Progenitor cell of endocrine pancreas (in vitro differentiated cells): ENCODE measurements at regions not wholly inside any gene's neighbourhood (a gene's known extent, or its start where the extent isn't known, plus 50 kb on each side); places are given as distances from the start of the nearest gene placed in this dataset.

Source experiments
- DNase-seq: peaks from one replicate; pipeline ENCODE4 v3.0.0; 2021; ENCODE audit warnings: low spot score; ENCODE audit not compliant: unreplicated experiment
- H3K27ac Mint-ChIP-seq: 2 replicates; pipeline ENCODE4 v1.8.0; 2021; ENCODE audit warnings: mild to moderate bottlenecking, moderate library complexity, mixed read lengths
- H3K27me3 Mint-ChIP-seq: 2 replicates; pipeline ENCODE4 v1.8.0; 2021; ENCODE audit warnings: mixed read lengths
- H3K36me3 Mint-ChIP-seq: 2 replicates; pipeline ENCODE4 v1.8.0; 2022; ENCODE audit warnings: mixed read lengths; ENCODE audit not compliant: insufficient read depth
- H3K4me1 Mint-ChIP-seq: 2 replicates; pipeline ENCODE4 v1.8.0; 2021; ENCODE audit warnings: low read depth, mixed read lengths
- H3K4me3 Mint-ChIP-seq: 2 replicates; pipeline ENCODE4 v1.8.0; 2021; ENCODE audit warnings: low read depth, mild to moderate bottlenecking, moderate library complexity, mixed read lengths
- H3K9me3 Mint-ChIP-seq: 2 replicates; pipeline ENCODE4 v1.8.0; 2021; ENCODE audit warnings: low read depth, mixed read lengths
- CTCF ChIP-seq: fragments of 200-600 bp; sonication (generic); IDR thresholded peaks from one replicate; pipeline ENCODE4 v1.5.0; 2021; ENCODE audit warnings: antibody characterized with exemption, mild to moderate bottlenecking; ENCODE audit not compliant: unreplicated experiment

- H3K9me3 Mint-ChIP-seq = peaks cover 15% of the 10 kb centered on the region
Measured at GRCh38 chr7:12761111-12761510, 73.7 kb downstream of the ARL4A start.

GRCh38 chr7:12761691-12762090, 74.3 kb downstream of the ARL4A start:
- TF ChIP-seq CTCF = no peak
- H3K4me1 Mint-ChIP-seq = no peaks in the 10 kb centered on the region
- peaks cover 15% of the 10 kb centered on the region for H3K9me3 Mint-ChIP-seq
- DNase-seq = no peak
- H3K36me3 Mint-ChIP-seq = peaks cover 3% of the 10 kb centered on the region
- H3K4me3 Mint-ChIP-seq = no peak overlapping the region
- H3K27me3 Mint-ChIP-seq = no peaks in the 10 kb centered on the region
- no peak overlapping the region for H3K27ac Mint-ChIP-seq

More at GRCh38 chr7:12761111-12761510, 73.7 kb downstream of the ARL4A start:
- Mint-ChIP-seq H3K27me3 (no peaks in the 10 kb centered on the region), H3K4me1 (no peaks in the 10 kb centered on the region), H3K4me3 (no peak overlapping the region), H3K27ac (no peak overlapping the region), H3K36me3 (peaks cover 3% of the 10 kb centered on the region)
- TF ChIP-seq CTCF = no peak
- DNase-seq = no peak

- no peak for TF ChIP-seq CTCF
- H3K27ac Mint-ChIP-seq = no peak overlapping the region
- H3K4me3 Mint-ChIP-seq = no peak overlapping the region
- no peaks in the 10 kb centered on the region for H3K27me3 Mint-ChIP-seq
- H3K9me3 Mint-ChIP-seq = peaks cover 15% of the 10 kb centered on the region
- H3K36me3 Mint-ChIP-seq = peaks cover 3% of the 10 kb centered on the region
- H3K4me1 Mint-ChIP-seq = no peaks in the 10 kb centered on the region
- no peak for DNase-seq
Measured at GRCh38 chr7:12764458-12764891, 77.0 kb downstream of the ARL4A start.

- Mint-ChIP-seq H3K36me3 (no peaks in the 10 kb centered on the region), H3K4me1 (peaks cover 7% of the 10 kb centered on the region), H3K9me3 (peaks cover 6% of the 10 kb centered on the region), H3K27me3 (no peaks in the 10 kb centered on the region), H3K4me3 (no peak overlapping the region), H3K27ac (no peak overlapping the region)
- no peak for DNase-seq
- TF ChIP-seq CTCF = no peak
Measured at GRCh38 chr7:12765431-12766100, 78.1 kb downstream of the ARL4A start.

GRCh38 chr7:12766416-12766815, 79.0 kb downstream of the ARL4A start:
- H3K9me3 Mint-ChIP-seq = no peaks in the 10 kb centered on the region
- H3K4me3 Mint-ChIP-seq = no peak overlapping the region
- H3K27ac Mint-ChIP-seq = no peak overlapping the region
- TF ChIP-seq CTCF = no peak
- H3K36me3 Mint-ChIP-seq = no peaks in the 10 kb centered on the region
- H3K4me1 Mint-ChIP-seq = peaks cover 13% of the 10 kb centered on the region
- no peak for DNase-seq
- H3K27me3 Mint-ChIP-seq = no peaks in the 10 kb centered on the region
